Limb (tissue), 2 donors: ENCODE measurements at regions not wholly inside any gene's neighbourhood (a gene's known extent, or its start where the extent isn't known, plus 50 kb on each side); places are given as distances from the start of the nearest gene placed in this dataset.

Source experiments
- DNase-seq, 2 donors: peaks; one replicate each; pipeline ENCODE4 v3.0.0-alpha.2; 2016; ENCODE audit errors: extremely low spot score in 2 of 2

DNA sequence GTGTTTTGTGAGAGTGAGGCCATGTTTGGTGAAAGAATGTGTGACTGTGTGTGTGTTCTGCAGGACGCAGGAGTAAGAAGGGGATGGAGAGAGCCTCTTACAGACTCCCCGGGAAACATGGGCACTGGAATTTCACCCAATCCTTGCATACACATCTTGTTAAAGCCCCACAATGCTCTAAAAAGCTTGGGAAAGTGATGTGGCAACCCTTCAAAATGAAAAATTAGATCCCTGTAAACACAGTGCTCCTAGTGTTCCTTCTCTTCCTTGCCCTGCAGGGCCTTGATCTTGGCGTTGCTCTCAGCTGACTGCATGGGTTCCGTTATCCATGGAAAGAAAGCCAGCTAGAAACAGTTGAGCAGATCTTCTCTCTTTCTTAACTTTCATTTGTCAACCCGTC is 701.7 kb downstream of the SEMA5A start:
- DNase-seq = no peak

- DNase-seq = no peak
Observed at GRCh38 chr5:8844847-8845246, 701.0 kb downstream of the SEMA5A start.

DNA sequence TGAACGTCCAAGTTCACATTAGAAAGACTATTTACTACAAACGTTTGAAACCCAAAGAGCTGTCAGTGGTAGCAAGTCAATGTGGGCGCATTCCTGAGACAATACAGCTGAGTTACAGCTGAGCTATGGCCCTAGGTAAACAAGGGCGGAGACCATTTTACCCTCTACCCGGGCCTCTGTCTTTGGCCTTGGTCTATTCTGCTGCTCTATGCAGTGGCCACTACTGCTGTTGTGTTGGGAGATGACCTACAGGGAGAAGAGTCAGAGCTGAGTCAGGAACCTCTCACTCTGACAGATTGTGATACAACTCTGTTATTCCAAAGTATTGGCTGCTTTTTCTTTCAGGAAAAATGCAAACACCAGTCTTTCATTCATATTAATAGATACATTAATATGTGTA is 700.6 kb downstream of the SEMA5A start:
- no peak for DNase-seq

GRCh38 chr5:8848366-8848765 is 697.5 kb downstream of the SEMA5A start:
- DNase-seq = no peak

DNA sequence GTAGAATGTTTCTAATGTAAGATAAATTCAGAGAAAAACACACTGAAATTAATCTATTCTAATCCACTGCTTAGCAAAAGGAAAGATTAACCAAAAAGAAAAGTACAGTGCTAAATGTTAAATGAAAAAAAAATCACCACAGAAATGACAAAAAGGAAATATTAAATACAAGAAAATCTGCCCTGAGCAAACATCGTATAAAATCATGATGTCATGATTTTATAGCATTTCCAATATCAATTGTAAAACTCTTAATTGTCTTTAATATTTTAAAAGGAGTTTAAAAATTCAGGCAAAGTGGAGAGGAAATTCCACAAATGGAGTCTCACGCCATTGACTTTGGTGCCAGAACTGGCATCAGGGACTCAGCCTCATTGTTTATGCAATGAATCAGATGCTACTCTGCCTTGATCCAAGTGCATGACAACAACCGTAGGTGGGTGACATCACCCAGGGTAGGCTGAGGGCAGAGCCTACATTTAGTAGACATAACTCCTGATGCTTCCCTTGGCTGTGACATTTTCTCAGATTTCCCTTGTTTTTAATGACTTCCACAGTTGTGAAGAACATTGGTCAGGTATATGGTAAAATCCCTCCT is 696.8 kb downstream of the SEMA5A start:
- DNase-seq = no peak

GRCh38 chr5:8851101-8851500 is 694.8 kb downstream of the SEMA5A start:
- DNase-seq = no peak

GRCh38 chr5:8857051-8857450 is 688.8 kb downstream of the SEMA5A start:
- no peak for DNase-seq

DNA sequence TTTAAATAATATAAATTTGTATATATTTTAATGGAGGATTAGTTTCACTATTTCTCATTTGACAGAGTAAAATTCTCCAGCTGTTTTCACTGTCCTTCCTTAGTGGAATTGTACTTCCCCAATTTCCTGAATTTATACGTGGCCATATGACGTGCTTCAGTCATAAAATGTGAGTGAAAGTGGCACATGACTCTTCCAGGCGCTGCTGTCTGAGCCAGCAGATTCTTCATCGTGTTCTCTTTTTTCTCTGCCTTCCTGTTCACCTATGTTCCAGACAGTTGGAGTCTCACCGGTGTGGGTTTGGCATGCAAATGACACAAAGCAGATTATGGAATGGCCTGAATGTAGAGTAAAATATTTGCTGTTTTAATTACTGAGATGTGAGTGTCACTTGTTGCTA is 684.1 kb downstream of the SEMA5A start:
- DNase-seq = no peak

- no peak for DNase-seq
Observed at GRCh38 chr5:8864053-8864452, 681.8 kb downstream of the SEMA5A start.

- DNase-seq = no peak
Observed at GRCh38 chr5:8865266-8865665, 680.6 kb downstream of the SEMA5A start.

GRCh38 chr5:8865686-8866374 is 680.0 kb downstream of the SEMA5A start:
- no peak for DNase-seq

DNA sequence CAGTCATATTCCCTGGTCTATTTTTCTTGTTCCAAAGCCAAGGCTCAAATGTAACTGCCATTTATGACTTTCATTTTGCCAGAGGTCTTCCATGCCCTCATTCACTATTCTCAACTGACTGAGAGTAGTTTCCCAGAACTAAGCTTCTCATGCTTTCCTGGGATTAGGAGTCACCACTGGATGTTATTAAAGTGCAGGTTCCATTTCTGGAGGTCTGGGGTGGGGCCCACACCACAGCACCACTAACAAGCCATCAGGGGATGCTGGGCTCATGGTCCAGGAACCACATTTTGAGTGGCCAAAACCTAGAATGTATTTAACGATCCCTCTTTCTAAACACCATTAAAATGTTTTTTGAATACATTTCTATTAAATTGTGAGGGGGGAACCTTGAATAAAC is 677.6 kb downstream of the SEMA5A start:
- DNase-seq = no peak

DNA sequence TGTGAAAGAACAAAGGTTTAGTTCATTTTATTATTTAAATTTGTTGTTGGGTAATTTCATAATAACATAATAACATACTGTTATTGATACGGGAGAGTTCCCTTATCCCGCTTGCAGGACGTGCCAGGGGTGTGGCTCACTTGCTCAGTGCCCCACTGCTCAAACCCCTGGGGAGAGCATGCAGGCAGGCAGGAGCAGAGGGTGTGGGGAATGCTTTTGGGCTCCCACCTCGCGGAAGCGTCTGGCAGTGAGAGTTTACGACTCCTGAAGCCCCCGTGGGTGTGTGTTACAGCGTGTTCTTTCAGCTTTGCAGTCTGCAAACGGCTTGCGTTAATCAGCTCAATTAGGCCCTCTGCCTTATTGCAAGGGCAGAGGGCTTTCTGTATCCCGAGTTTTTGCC is 675.9 kb downstream of the SEMA5A start:
- no peak for DNase-seq

DNA sequence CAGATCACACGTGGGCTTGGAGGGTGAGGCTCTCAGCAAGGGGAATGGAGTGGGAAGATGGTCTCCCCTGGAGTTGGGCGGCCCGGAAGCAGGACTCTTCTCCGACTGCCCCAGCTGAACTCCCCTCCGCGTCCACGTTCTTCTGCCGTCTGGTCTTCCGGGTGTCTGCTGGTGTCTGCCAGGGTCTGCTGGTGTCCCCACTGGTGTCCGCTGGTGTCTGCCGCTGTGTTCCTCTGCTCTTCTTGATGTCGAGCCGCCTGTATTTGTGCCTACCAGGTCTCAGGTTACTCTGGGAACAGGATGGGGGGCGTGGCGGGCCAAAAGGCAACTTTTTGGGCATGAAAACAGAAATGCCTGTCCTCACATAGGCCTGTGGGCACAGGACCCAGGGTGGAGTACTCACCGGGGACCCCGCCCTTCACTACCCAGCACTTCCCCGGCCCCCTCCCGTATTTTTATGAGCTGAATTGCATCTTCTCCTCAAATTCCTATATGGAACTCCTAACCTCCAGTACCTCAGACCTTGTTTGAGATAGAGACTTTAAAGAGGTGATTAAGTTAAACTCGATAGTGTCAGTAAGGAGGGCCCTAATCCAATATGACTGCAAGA is 675.4 kb downstream of the SEMA5A start:
- DNase-seq = no peak

GRCh38 chr5:8870959-8871355 is 674.9 kb downstream of the SEMA5A start:
- DNase-seq = no peak

GRCh38 chr5:8871446-8871845 is 674.4 kb downstream of the SEMA5A start:
- DNase-seq = no peak

- DNase-seq = no peak
Observed at GRCh38 chr5:8875722-8876121, 670.2 kb downstream of the SEMA5A start.

DNA sequence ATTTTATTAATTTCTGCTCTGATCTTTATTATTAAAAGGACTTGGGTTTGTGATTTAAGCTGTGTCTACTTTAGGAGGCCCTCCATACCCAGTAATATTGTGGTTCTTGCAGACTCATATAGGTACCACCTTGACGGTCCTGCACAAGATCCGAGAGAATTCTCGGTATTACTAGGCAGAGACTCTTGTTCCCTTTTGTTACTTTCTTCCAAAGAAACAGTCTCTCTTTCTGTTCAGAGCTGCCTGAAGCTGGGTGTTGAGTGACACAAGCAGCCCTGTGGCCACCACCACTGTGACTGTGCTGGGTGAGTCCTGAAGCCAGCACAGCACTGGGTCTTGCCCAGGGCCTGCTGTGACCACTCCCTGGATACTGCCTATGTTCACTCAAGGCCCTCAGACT is 666.6 kb downstream of the SEMA5A start:
- no peak for DNase-seq

DNA sequence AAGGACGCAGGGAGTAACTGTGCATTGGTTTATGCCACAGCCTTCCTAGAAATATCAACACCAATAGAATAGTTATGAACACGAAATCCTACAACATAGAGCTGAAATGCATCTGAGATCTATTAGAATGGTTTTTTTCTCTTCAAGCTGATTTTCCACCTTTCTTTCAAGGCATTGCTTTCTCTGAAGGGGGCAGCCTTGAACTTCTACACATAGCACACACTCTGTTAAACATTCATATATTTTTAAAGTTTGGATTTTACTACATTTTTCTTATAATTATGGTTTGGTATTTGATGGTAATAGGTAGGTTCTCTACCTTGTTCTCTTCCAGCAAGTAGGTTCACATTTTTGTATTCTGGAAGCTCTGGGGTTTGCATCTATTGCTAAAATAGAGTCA is 661.8 kb downstream of the SEMA5A start:
- no peak for DNase-seq

- DNase-seq = no peak
Observed at GRCh38 chr5:8892926-8893325, 652.9 kb downstream of the SEMA5A start.

- no peak for DNase-seq
Observed at GRCh38 chr5:8894031-8894430, 651.8 kb downstream of the SEMA5A start.

- no peak for DNase-seq
Observed at GRCh38 chr5:8895062-8895461, 650.8 kb downstream of the SEMA5A start.

DNA sequence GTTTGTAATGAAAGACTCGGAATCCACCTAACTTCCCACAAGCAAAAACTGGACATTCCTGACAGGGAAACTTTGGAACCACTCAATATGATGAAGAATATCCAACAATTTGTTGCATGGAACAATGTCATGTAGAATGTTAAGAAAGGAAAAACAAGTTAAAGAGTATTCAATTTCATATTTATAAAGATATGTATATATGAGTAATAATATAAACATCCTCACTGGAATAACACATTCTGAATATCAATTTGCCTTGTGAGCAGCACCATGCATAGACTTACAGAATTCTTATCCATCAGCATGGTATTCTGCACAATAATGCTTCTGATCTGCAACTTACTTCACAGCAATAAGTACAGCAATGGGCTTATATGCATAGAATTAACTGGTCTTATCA is 650.3 kb downstream of the SEMA5A start:
- no peak for DNase-seq
